ENCODE measurements at regions not wholly inside any gene's neighbourhood (a gene's known extent, or its start where the extent isn't known, plus 50 kb on each side); places are given as distances from the start of the nearest gene placed in this dataset.

DNA sequence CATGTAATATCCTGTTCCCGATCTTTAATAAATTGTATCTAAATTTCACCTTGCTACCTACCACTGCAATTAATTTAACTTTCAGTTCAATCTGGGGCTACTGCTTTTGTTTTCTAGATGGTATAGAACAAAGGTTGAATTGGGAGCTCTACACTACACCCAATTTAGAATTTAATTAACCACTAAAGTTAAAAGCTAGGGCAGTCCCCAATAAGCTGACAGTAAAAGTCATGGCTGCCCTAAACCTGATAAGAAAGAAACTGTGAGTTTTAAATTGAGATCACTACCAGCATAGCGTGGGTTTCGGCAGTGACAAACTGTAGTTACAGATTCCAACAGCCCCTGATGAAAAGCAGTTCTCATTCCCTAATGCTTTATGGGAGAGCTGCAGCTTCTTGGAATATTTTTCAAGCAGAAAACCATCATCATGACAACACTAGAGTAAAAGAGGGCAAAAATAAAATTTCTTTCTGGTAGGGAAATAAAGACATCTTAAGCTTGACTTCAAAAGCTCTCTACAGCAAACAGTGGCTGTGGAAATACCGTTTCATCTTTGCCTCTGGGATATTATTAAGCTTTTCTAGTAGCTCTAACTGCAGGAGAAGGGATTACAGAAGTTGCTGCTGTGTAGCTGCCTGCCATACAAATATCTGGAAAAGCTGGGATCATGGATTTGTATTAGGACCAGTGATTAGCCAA lies 1372.1 kb downstream of the EPHA7 start:
- TF ChIP-seq, protein P1, sequence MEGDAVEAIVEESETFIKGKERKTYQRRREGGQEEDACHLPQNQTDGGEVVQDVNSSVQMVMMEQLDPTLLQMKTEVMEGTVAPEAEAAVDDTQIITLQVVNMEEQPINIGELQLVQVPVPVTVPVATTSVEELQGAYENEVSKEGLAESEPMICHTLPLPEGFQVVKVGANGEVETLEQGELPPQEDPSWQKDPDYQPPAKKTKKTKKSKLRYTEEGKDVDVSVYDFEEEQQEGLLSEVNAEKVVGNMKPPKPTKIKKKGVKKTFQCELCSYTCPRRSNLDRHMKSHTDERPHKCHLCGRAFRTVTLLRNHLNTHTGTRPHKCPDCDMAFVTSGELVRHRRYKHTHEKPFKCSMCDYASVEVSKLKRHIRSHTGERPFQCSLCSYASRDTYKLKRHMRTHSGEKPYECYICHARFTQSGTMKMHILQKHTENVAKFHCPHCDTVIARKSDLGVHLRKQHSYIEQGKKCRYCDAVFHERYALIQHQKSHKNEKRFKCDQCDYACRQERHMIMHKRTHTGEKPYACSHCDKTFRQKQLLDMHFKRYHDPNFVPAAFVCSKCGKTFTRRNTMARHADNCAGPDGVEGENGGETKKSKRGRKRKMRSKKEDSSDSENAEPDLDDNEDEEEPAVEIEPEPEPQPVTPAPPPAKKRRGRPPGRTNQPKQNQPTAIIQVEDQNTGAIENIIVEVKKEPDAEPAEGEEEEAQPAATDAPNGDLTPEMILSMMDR (IDR thresholded peaks at IDR 0.05): no peak
- TF ChIP-seq POLR2A (IDR thresholded peaks at IDR 0.05) (no peak), POLR2AphosphoS5 (IDR thresholded peaks at IDR 0.05; ENCODE audit: insufficient read depth in 1 of 2, low read depth in 1 of 2) (no peak)
